ENCODE measurements at regions not wholly inside any gene's neighbourhood (a gene's known extent, or its start where the extent isn't known, plus 50 kb on each side); places are given as distances from the start of the nearest gene placed in this dataset.

DNA sequence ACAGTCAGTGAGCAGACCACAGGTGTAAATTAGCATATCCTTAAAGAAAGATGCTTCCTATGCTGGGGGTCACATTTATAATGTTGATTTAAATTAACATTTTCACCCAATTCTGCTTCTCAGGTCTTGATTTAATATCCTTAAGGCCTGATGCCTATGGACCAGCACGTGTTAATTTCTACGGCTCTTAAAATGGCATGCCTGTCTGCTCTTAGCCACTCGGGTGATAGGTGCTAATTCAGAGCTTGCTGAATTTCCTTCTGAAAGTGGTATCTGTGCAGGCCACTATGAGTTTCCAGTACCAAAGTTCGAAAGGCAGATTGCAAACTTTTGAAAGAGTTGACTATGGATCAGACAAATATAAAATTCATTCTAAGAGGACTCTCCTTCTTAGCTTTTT, 487.4 kb upstream of the ADGRL2 start:
- Histone ChIP-seq H3K27ac (ENCODE audit: low read length) (peak overlapping the region; percentile 22), H3K4me1 (ENCODE audit: insufficient read depth, low read length) (peaks cover 59% of the 10 kb centered on the region), H3K9me3 (ENCODE audit: insufficient read depth, low read depth, low read length) (no peaks in the 10 kb centered on the region), H3K4me3 (ENCODE audit: low read length) (peak overlapping the region; percentile 55; the same call in 1 of the 2 replicates), H3K9ac (ENCODE audit: low read depth, low read length) (peak overlapping the region; percentile 62; the same call in 1 of the 2 replicates), H3K27me3 (ENCODE audit: insufficient read depth, low read length) (no peaks in the 10 kb centered on the region), H3K36me3 (ENCODE audit: insufficient read depth, low read depth, low read length) (no peaks in the 10 kb centered on the region)

DNA sequence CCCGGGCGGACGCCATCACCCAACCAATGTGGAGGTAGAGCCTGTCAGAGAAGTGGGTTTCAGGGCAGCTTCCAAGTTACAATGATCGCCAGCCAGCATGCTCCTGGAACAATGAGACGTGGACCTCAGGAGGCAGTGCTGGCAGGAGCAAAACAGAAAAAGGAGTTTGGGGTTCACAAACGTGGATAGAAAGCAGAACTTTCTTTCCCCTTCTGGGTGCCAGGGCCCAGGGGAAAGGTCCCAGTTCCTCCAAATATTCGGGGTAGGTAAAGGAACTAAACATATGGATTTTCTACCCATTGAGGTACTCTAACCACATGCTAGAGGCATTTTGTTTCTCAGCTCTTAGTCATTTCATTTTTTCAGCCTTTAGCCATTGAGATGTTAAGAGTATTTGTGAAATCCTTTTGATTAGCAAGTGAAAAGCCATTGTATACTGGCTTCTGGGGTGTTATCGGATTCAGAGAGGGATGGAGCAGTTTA, 488.4 kb upstream of the ADGRL2 start:
- Histone ChIP-seq H3K9me3 (ENCODE audit: insufficient read depth, low read depth, low read length) (no peaks in the 10 kb centered on the region), H3K36me3 (ENCODE audit: insufficient read depth, low read depth, low read length) (no peaks in the 10 kb centered on the region), H3K4me3 (ENCODE audit: low read length) (peak overlapping the region; percentile 55), H3K9ac (ENCODE audit: low read depth, low read length) (peak overlapping the region; percentile 62), H3K27ac (ENCODE audit: low read length) (peak overlapping the region; percentile 77), H3K4me1 (ENCODE audit: insufficient read depth, low read length) (peaks cover 69% of the 10 kb centered on the region), H3K27me3 (ENCODE audit: insufficient read depth, low read length) (no peaks in the 10 kb centered on the region)

DNA sequence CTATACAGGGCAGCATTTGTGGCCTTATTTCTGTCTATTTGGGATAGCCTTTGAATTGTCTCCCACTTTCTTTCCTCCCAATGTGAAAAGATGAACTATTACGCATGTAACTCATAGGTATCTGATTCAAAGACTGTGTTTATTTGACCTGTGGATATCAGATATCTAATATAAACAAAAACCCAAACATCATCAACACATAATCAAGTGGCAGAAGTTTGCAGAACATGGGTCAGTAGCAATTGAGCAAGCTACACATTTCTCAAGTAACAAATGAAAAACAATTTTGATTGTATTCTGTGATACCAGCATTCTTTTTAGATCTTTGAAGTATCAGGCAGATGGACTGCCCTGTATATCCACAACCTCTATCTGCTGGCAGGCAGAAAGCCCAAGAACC, 490.5 kb upstream of the ADGRL2 start:
- H3K27ac ChIP-seq (ENCODE audit: low read length) = no peak overlapping the region

DNA sequence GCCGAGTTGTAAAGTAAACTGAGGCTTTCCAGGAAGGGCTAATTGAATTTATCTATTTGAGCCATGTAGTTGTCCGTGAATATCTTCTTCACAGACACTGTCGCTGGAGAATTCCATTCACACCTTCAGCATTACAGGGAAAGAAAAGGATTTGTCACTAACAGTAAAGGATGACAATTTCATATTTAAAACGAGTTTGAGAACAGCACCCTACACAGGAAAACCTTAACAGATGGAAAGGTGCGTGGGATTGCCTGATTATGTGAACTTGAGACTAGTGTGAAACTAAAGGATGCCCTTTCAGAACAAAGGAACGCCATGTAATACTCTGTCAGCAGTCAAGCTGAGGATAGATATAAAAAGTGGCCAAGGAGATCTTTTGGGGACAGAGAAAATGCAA, 492.5 kb upstream of the ADGRL2 start:
- Histone ChIP-seq H3K27ac (ENCODE audit: low read length) (no peak overlapping the region), H3K27me3 (ENCODE audit: insufficient read depth, low read length) (no peaks in the 10 kb centered on the region)

More for the DNA sequence above, 490.5 kb upstream of the ADGRL2 start:
- H3K9ac ChIP-seq (ENCODE audit: low read depth, low read length) = peak overlapping the region; percentile 62; the same call in 1 of the 2 replicates
- no peaks in the 10 kb centered on the region for H3K27me3 ChIP-seq (ENCODE audit: insufficient read depth, low read length)
- H3K36me3 ChIP-seq (ENCODE audit: insufficient read depth, low read depth, low read length) = no peaks in the 10 kb centered on the region
- H3K9me3 ChIP-seq (ENCODE audit: insufficient read depth, low read depth, low read length) = no peaks in the 10 kb centered on the region
- H3K4me1 ChIP-seq (ENCODE audit: insufficient read depth, low read length) = peaks cover 84% of the 10 kb centered on the region
- no peak overlapping the region for H3K4me3 ChIP-seq (ENCODE audit: low read length)

DNA sequence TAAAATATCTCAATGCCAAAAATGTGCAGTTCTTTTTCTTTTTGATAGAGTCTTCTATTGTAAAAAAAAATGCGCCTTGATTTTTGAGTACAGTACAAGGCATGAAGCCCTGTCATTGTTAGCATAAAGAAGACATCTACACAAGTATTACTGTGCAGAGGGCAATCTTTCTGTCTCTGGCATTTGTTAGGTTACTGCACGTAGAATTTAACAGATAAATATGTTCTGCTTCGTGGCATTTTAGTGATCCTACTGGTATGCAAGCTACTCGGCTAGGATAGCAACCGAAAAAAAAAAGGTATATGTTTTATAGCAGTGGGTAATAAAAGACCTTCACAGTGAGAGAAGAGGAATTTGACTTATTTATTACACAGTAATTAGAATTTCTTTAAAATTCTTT, 492.9 kb upstream of the ADGRL2 start:
- no peak overlapping the region for H3K9ac ChIP-seq (ENCODE audit: low read depth, low read length)
- H3K27me3 ChIP-seq (ENCODE audit: insufficient read depth, low read length) = no peaks in the 10 kb centered on the region
- no peak overlapping the region for H3K27ac ChIP-seq (ENCODE audit: low read length)

More for the DNA sequence above, 492.5 kb upstream of the ADGRL2 start:
- Histone ChIP-seq H3K9me3 (ENCODE audit: insufficient read depth, low read depth, low read length) (no peaks in the 10 kb centered on the region), H3K9ac (ENCODE audit: low read depth, low read length) (no peak overlapping the region), H3K4me1 (ENCODE audit: insufficient read depth, low read length) (peaks cover 70% of the 10 kb centered on the region; the same call in 1 of the 2 replicates), H3K4me3 (ENCODE audit: low read length) (peak overlapping the region; percentile 7; the same call in 1 of the 2 replicates), H3K36me3 (ENCODE audit: insufficient read depth, low read depth, low read length) (no peaks in the 10 kb centered on the region)

DNA sequence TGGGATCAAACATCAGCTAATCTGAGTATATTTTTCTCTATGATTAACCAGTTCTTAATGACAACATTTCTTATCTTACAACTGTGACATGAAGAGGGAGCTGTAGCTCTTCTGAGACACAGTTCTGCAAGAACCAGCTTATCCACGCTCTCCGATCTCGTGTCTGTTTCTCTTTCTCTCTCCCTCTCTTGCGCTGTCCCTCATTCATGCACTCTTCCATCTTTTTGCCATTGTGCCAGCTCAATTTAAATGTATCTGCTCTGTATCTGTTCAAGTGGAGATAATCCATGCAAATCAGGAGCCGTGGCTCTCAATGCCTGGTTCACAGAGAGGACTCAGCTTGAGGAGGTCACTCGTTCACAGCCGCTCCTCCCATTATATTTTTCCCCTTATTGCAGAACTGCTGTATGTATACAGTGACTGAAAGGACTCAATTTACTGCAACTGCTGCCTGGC, 494.7 kb upstream of the ADGRL2 start:
- Histone ChIP-seq H3K4me3 (ENCODE audit: low read length) (peak overlapping the region; percentile 55), H3K27me3 (ENCODE audit: insufficient read depth, low read length) (no peaks in the 10 kb centered on the region), H3K4me1 (ENCODE audit: insufficient read depth, low read length) (peaks cover 50% of the 10 kb centered on the region; the same call in 1 of the 2 replicates), H3K9ac (ENCODE audit: low read depth, low read length) (peak overlapping the region; percentile 33), H3K36me3 (ENCODE audit: insufficient read depth, low read depth, low read length) (no peaks in the 10 kb centered on the region), H3K27ac (ENCODE audit: low read length) (no peak overlapping the region), H3K9me3 (ENCODE audit: insufficient read depth, low read depth, low read length) (no peaks in the 10 kb centered on the region)

More for the DNA sequence above, 492.9 kb upstream of the ADGRL2 start:
- no peaks in the 10 kb centered on the region for H3K9me3 ChIP-seq (ENCODE audit: insufficient read depth, low read depth, low read length)
- no peaks in the 10 kb centered on the region for H3K36me3 ChIP-seq (ENCODE audit: insufficient read depth, low read depth, low read length)
- peaks cover 66% of the 10 kb centered on the region; the same call in 1 of the 2 replicates for H3K4me1 ChIP-seq (ENCODE audit: insufficient read depth, low read length)
- peak overlapping the region; percentile 7; the same call in 1 of the 2 replicates for H3K4me3 ChIP-seq (ENCODE audit: low read length)

DNA sequence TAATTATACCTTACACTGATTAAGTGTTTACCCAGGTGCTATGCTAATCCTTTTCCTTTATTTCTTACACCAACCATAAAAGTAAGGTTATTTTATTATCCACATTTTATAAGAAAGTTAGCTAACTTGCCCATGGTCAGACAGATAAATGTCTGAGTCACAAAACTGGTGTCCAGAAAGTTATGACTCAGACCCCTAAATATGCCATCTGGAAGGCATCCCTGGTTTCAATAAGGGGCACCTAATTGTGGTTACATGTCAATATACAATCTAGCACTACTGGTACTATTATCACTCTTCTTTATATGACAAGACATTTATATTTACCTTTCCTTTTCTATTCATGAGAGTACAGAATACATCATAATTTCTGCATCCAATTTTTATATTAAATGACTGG, 496.5 kb upstream of the ADGRL2 start:
- no peaks in the 10 kb centered on the region for H3K27me3 ChIP-seq (ENCODE audit: insufficient read depth, low read length)
- no peak overlapping the region for H3K9ac ChIP-seq (ENCODE audit: low read depth, low read length)

DNA sequence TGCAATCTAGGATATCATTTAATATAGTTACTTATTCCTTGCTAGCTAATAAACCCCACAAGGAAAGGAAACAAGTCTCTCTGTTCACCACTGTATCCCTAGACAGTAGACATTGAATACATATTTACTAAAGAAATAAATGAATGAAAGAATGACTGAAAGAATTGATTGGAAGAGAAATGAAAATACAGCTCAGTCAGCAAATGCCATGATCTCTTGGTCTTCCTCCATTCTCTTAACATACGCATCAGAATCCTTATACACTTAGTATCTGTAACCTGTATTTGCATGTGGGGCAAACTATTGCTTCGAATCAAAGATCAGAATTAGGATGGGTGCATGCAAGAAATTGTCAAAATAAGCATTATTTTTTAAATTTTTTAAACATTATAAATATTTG, 500.8 kb upstream of the ADGRL2 start:
- no peaks in the 10 kb centered on the region for H3K27me3 ChIP-seq (ENCODE audit: insufficient read depth, low read length)
- H3K36me3 ChIP-seq (ENCODE audit: insufficient read depth, low read depth, low read length) = no peaks in the 10 kb centered on the region
- no peak overlapping the region for H3K27ac ChIP-seq (ENCODE audit: low read length)
- no peak overlapping the region for H3K9ac ChIP-seq (ENCODE audit: low read depth, low read length)
- H3K4me1 ChIP-seq (ENCODE audit: insufficient read depth, low read length) = peaks cover 2% of the 10 kb centered on the region; the same call in 1 of the 2 replicates
- no peaks in the 10 kb centered on the region for H3K9me3 ChIP-seq (ENCODE audit: insufficient read depth, low read depth, low read length)
- H3K4me3 ChIP-seq (ENCODE audit: low read length) = no peak overlapping the region

More for the DNA sequence above, 496.5 kb upstream of the ADGRL2 start:
- H3K27ac ChIP-seq (ENCODE audit: low read length) = no peak overlapping the region
- no peaks in the 10 kb centered on the region for H3K9me3 ChIP-seq (ENCODE audit: insufficient read depth, low read depth, low read length)
- H3K36me3 ChIP-seq (ENCODE audit: insufficient read depth, low read depth, low read length) = no peaks in the 10 kb centered on the region
- peaks cover 33% of the 10 kb centered on the region; the same call in 1 of the 2 replicates for H3K4me1 ChIP-seq (ENCODE audit: insufficient read depth, low read length)
- no peak overlapping the region for H3K4me3 ChIP-seq (ENCODE audit: low read length)

DNA sequence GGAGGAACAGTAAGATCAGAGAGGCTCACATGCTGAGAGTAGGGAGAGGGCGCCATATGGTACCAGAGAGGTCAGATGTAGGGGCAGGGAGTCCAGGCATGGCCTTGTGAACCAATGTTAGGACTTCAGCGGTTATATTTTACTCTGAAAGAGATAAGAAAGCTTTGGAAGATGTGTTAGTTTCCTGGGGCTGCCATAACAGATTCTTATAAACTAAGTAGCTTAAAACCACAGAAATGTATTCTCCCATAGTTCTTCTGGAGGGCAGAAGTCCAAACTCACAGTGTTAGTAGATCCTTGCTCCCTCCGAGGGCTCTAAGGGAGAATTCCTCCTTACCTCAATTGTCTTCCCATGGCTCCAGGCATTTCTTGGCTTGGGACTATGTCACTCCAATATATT, 502.5 kb upstream of the ADGRL2 start:
- Histone ChIP-seq H3K27ac (ENCODE audit: low read length) (no peak overlapping the region), H3K36me3 (ENCODE audit: insufficient read depth, low read depth, low read length) (no peaks in the 10 kb centered on the region), H3K9me3 (ENCODE audit: insufficient read depth, low read depth, low read length) (no peaks in the 10 kb centered on the region)

DNA sequence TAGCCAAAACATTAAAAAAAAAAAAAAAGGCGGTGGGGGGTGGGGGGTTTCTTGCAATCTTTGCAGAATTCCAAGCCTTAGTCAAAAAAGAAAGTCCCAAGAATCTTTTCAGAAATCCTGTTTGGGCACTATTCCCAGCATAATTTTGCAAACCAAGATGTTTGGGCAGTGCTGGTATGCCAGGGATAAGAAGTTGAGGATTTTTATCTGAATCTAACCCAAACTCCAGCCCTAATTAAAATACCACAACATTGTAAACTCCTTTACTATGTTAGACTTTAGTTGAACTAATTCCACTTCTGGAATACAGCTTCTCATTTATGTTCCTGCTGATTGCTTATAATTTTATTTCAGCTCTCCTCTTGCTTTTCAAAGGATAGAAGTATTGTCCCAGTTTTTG, 504.1 kb upstream of the ADGRL2 start:
- Histone ChIP-seq H3K9me3 (ENCODE audit: insufficient read depth, low read depth, low read length) (no peaks in the 10 kb centered on the region), H3K9ac (ENCODE audit: low read depth, low read length) (no peak overlapping the region), H3K27me3 (ENCODE audit: insufficient read depth, low read length) (no peaks in the 10 kb centered on the region), H3K36me3 (ENCODE audit: insufficient read depth, low read depth, low read length) (no peaks in the 10 kb centered on the region), H3K27ac (ENCODE audit: low read length) (no peak overlapping the region), H3K4me1 (ENCODE audit: insufficient read depth, low read length) (no peaks in the 10 kb centered on the region), H3K4me3 (ENCODE audit: low read length) (no peak overlapping the region)

More for the DNA sequence above, 502.5 kb upstream of the ADGRL2 start:
- Histone ChIP-seq H3K4me3 (ENCODE audit: low read length) (no peak overlapping the region), H3K4me1 (ENCODE audit: insufficient read depth, low read length) (no peaks in the 10 kb centered on the region), H3K27me3 (ENCODE audit: insufficient read depth, low read length) (no peaks in the 10 kb centered on the region), H3K9ac (ENCODE audit: low read depth, low read length) (no peak overlapping the region)

DNA sequence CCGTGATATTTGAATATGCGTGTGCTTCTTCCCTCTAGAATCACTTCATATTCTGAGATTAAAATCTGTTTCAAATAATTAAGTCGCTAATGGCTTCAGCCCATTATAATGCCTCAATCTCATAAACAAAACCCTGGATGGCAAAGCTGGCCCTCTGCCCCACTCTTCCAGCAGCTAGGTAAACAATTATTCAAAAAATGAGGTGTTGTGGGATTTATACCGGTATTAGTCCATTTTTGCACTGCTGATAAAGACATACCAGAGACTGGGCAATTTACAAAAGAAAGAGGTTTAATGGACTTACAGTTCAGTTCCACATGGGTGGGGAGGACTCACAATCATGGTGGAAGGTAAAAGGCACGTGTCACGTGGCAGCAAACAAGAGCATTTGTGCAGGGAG, 510.4 kb upstream of the ADGRL2 start:
- no peaks in the 10 kb centered on the region for H3K36me3 ChIP-seq (ENCODE audit: insufficient read depth, low read depth, low read length)
- H3K27me3 ChIP-seq (ENCODE audit: insufficient read depth, low read length) = no peaks in the 10 kb centered on the region
- H3K9ac ChIP-seq (ENCODE audit: low read depth, low read length) = no peak overlapping the region
- H3K27ac ChIP-seq (ENCODE audit: low read length) = no peak overlapping the region
- H3K4me3 ChIP-seq (ENCODE audit: low read length) = no peak overlapping the region
- H3K4me1 ChIP-seq (ENCODE audit: insufficient read depth, low read length) = no peaks in the 10 kb centered on the region
- H3K9me3 ChIP-seq (ENCODE audit: insufficient read depth, low read depth, low read length) = no peaks in the 10 kb centered on the region

DNA sequence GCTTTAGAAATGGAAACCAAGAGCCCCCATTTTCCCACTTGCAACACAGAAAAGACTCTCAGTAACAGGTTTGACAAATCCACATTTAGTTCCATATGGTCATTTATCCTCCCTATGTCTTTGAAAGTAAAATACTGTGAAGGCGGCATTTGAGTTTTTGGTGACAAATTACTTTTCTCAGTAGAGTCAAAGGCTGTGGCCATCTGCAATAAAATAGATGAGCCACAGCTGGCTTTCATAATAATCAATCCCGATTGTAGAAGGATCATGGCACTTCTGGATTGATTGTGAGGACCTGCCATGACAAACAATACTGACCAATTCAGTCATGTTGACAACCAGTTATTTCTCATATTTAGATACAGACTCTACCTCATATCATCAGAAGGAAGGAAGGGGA, 512.0 kb upstream of the ADGRL2 start:
- Histone ChIP-seq H3K27ac (ENCODE audit: low read length) (no peak overlapping the region), H3K36me3 (ENCODE audit: insufficient read depth, low read depth, low read length) (no peaks in the 10 kb centered on the region), H3K4me1 (ENCODE audit: insufficient read depth, low read length) (no peaks in the 10 kb centered on the region), H3K9ac (ENCODE audit: low read depth, low read length) (no peak overlapping the region), H3K4me3 (ENCODE audit: low read length) (no peak overlapping the region), H3K9me3 (ENCODE audit: insufficient read depth, low read depth, low read length) (no peaks in the 10 kb centered on the region), H3K27me3 (ENCODE audit: insufficient read depth, low read length) (no peaks in the 10 kb centered on the region)

All from iPS-20b (cell line).